ENCODE measurements at regions not wholly inside any gene's neighbourhood (a gene's known extent, or its start where the extent isn't known, plus 50 kb on each side); places are given as distances from the start of the nearest gene placed in this dataset.

DNA sequence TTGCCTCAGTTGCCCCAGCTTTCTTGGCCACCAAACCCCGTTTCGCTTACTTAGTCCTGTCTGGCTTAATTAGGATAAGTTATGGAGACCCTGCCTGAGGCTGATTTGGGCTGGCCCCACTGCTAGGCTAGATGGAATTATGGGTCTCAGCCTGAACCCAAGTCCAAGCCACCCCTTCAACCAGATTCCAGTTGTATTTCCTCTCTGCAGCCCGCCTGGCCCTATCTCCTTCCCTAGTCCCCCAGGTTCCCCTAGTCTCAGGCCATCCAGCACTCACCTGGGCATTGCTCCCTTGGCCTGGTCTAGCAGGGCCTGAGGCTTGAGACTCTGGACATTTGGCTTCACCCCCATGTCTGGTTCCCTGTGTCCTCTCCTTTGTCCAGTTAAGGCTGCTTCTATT lies 111.7 kb upstream of the IPO9 start:
- Histone ChIP-seq H3K27me3 (ENCODE audit: insufficient read depth, low read length) (no peaks in the 10 kb centered on the region), H3K4me3 (replicated peaks in 1 of 2; ENCODE audit: low read depth in 1 of 2, low read length in 2 of 2) (no peak overlapping the region), H3K36me3 (ENCODE audit: control insufficient read depth in 1 of 2, insufficient read depth in 2 of 2, low read length in 2 of 2) (no peaks in the 10 kb centered on the region), H3K4me1 (ENCODE audit: control insufficient read depth in 1 of 2, insufficient read depth in 2 of 2, low read length in 2 of 2) (peaks cover 34 to 42% of the 10 kb centered on the region in 2 experiments), H3K79me2 (ENCODE audit: insufficient read depth, low read length) (no peaks in the 10 kb centered on the region), H3K9me2 (ENCODE audit: insufficient read depth) (no peaks in the 10 kb centered on the region), H3K9me3 (ENCODE audit: control insufficient read depth in 1 of 2, insufficient read depth in 1 of 2, low read depth in 1 of 2, low read length in 2 of 2) (no peaks in the 10 kb centered on the region), H3K9ac (ENCODE audit: low read length) (no peak overlapping the region), H2AFZ (ENCODE audit: low read depth, low read length, poor library complexity, severe bottlenecking) (no peak overlapping the region), H3K4me2 (ENCODE audit: low read length) (no peak overlapping the region), H4K20me1 (ENCODE audit: insufficient read depth) (no peaks in the 10 kb centered on the region), H3K27ac (ENCODE audit: low read depth, low read length) (no peak overlapping the region)
- ATAC-seq (no peak), DNase-seq (ENCODE audit: low read depth, low spot score) (no peak)
- POLR2A ChIA-PET: no interaction called here
- intact Hi-C loops (cut with micrococcal nuclease): loop anchor here (10.0 kb wide), 1 partner anchor 258 kb away; no protein-coding TSS in a partner anchor
- BruUV-seq (replicated peaks): no TSS peak
- RAD21 ChIA-PET (ENCODE audit: low non-redundant PET in 1 of 2, low total read pairs in 2 of 2, uncharacterized antibody in 2 of 2, unreplicated experiment in 2 of 2): no interaction called here
- TF ChIP-seq EZH2phosphoT487 (IDR thresholded peaks at IDR 0.05; ENCODE audit: borderline replicate concordance) (no peak), CEBPB (IDR thresholded peaks at IDR 0.05; ENCODE audit: low read depth) (no peak), TCF7L2 (IDR thresholded peaks at IDR 0.05; ENCODE audit: borderline replicate concordance, extremely low read depth, insufficient read depth, insufficient read length) (no peak), ELF1 (IDR thresholded peaks at IDR 0.05; ENCODE audit: borderline replicate concordance, low read depth) (no peak)
- CTCF ChIA-PET: no interaction called here

DNA sequence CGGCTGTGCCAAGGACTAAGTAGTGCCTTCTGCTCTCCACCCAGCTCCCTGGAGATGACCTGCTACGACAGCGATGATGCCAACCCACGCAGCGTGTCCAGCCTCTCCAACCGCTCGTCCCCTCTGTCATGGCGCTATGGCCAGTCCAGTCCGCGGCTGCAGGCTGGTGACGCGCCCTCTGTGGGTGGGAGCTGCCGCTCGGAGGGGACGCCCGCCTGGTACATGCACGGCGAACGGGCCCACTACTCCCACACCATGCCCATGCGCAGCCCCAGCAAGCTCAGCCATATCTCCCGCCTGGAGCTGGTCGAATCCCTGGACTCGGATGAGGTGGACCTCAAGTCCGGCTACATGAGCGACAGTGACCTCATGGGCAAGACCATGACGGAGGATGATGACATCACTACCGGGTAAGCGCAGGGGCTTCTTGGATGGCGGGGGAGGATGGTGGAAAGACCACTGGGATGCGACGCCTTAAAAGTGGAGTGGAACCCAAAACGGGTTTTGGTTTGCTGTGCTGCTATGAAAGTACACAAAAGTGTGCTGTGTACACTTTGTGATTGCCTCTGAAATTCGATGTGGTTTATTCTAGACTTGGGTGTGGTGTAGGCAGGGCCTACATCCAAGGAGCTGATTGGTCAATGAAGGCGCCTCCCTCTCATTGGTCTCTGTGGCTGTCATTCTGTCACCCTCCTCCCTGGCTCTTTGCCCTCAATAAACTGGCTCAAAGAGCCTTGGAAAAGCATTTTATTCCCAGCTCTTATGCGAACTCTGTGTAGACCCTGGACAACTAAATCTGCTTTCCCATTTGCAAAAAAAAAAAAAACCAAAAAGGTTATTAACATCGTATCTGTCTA lies 110.4 kb upstream of the IPO9 start:
- H3K9me2 ChIP-seq (ENCODE audit: insufficient read depth): no peaks in the 10 kb centered on the region
- H3K79me2 ChIP-seq (ENCODE audit: insufficient read depth, low read length): no peaks in the 10 kb centered on the region
- no peaks in the 10 kb centered on the region for H3K9me3 ChIP-seq (ENCODE audit: control insufficient read depth in 1 of 2, insufficient read depth in 1 of 2, low read depth in 1 of 2, low read length in 2 of 2)
- no peaks in the 10 kb centered on the region for H4K20me1 ChIP-seq (ENCODE audit: insufficient read depth)
- CTCF ChIA-PET: interaction anchor here (0.8 to 1.3 kb wide), 3 partner anchors 9 to 74 kb away, joined by 3 to 5 read pairs (median 3); no protein-coding TSS in a partner anchor
- ATAC-seq: no peak
- no peak overlapping the region for H3K9ac ChIP-seq (ENCODE audit: low read length)
- no peaks in the 10 kb centered on the region for H3K27me3 ChIP-seq (ENCODE audit: insufficient read depth, low read length)
- POLR2A ChIA-PET: interaction anchor here (1.1 kb wide), 1 partner anchor 9 kb away, joined by 3 read pairs; no protein-coding TSS in a partner anchor
- peaks cover 23 to 29% of the 10 kb centered on the region in 2 experiments for H3K4me1 ChIP-seq (ENCODE audit: control insufficient read depth in 1 of 2, insufficient read depth in 2 of 2, low read length in 2 of 2)
- no peak overlapping the region for H3K4me2 ChIP-seq (ENCODE audit: low read length)
- no peak for DNase-seq (ENCODE audit: low read depth, low spot score)
- intact Hi-C loops (cut with micrococcal nuclease): loop anchor here (10.0 kb wide), 1 partner anchor 256 kb away; no protein-coding TSS in a partner anchor
- no peaks in the 10 kb centered on the region for H3K36me3 ChIP-seq (ENCODE audit: control insufficient read depth in 1 of 2, insufficient read depth in 2 of 2, low read length in 2 of 2)
- no TSS peak for BruUV-seq (replicated peaks)
- RAD21 ChIA-PET (ENCODE audit: low non-redundant PET in 1 of 2, low total read pairs in 2 of 2, uncharacterized antibody in 2 of 2, unreplicated experiment in 2 of 2): no interaction called here
- no peak overlapping the region for H2AFZ ChIP-seq (ENCODE audit: low read depth, low read length, poor library complexity, severe bottlenecking)
- no peak overlapping the region for H3K27ac ChIP-seq (ENCODE audit: low read depth, low read length)
- H3K4me3 ChIP-seq (replicated peaks in 1 of 2; ENCODE audit: low read depth in 1 of 2, low read length in 2 of 2): no peak overlapping the region
- TF ChIP-seq RAD21 (IDR thresholded peaks at IDR 0.05; ENCODE audit: low read depth) (no peak), JUND (IDR thresholded peaks at IDR 0.05) (no peak), ELF1 (IDR thresholded peaks at IDR 0.05; ENCODE audit: borderline replicate concordance, low read depth) (no peak), ZFX (IDR thresholded peaks at IDR 0.05) (no peak), YY1 (IDR thresholded peaks at IDR 0.05; ENCODE audit: extremely low read depth, insufficient replicate concordance, low read depth, low read length) (no peak), EGR1 (IDR thresholded peaks at IDR 0.05; ENCODE audit: low read depth) (no peak), EZH2 (IDR thresholded peaks at IDR 0.05) (no peak)
- TF ChIP-seq, protein P1, sequence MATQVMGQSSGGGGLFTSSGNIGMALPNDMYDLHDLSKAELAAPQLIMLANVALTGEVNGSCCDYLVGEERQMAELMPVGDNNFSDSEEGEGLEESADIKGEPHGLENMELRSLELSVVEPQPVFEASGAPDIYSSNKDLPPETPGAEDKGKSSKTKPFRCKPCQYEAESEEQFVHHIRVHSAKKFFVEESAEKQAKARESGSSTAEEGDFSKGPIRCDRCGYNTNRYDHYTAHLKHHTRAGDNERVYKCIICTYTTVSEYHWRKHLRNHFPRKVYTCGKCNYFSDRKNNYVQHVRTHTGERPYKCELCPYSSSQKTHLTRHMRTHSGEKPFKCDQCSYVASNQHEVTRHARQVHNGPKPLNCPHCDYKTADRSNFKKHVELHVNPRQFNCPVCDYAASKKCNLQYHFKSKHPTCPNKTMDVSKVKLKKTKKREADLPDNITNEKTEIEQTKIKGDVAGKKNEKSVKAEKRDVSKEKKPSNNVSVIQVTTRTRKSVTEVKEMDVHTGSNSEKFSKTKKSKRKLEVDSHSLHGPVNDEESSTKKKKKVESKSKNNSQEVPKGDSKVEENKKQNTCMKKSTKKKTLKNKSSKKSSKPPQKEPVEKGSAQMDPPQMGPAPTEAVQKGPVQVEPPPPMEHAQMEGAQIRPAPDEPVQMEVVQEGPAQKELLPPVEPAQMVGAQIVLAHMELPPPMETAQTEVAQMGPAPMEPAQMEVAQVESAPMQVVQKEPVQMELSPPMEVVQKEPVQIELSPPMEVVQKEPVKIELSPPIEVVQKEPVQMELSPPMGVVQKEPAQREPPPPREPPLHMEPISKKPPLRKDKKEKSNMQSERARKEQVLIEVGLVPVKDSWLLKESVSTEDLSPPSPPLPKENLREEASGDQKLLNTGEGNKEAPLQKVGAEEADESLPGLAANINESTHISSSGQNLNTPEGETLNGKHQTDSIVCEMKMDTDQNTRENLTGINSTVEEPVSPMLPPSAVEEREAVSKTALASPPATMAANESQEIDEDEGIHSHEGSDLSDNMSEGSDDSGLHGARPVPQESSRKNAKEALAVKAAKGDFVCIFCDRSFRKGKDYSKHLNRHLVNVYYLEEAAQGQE (IDR thresholded peaks at IDR 0.05; ENCODE audit: low read depth): no peak
- TF ChIP-seq, protein P2, sequence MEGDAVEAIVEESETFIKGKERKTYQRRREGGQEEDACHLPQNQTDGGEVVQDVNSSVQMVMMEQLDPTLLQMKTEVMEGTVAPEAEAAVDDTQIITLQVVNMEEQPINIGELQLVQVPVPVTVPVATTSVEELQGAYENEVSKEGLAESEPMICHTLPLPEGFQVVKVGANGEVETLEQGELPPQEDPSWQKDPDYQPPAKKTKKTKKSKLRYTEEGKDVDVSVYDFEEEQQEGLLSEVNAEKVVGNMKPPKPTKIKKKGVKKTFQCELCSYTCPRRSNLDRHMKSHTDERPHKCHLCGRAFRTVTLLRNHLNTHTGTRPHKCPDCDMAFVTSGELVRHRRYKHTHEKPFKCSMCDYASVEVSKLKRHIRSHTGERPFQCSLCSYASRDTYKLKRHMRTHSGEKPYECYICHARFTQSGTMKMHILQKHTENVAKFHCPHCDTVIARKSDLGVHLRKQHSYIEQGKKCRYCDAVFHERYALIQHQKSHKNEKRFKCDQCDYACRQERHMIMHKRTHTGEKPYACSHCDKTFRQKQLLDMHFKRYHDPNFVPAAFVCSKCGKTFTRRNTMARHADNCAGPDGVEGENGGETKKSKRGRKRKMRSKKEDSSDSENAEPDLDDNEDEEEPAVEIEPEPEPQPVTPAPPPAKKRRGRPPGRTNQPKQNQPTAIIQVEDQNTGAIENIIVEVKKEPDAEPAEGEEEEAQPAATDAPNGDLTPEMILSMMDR (IDR thresholded peaks at IDR 0.05 in 2 of 3, conservative IDR thresholded peaks at IDR 0.05 in 1 of 3; ENCODE audit: borderline replicate concordance in 1 of 3, insufficient read depth in 1 of 3, low read depth in 2 of 3, low read length in 2 of 3): no peak
